22Rv1 (cell line): ENCODE measurements at regions not wholly inside any gene's neighbourhood (a gene's known extent, or its start where the extent isn't known, plus 50 kb on each side); places are given as distances from the start of the nearest gene placed in this dataset.

ENCODE experiments used
- H3K27ac ChIP-seq: fragments of 450-650 bp; 2 replicates; pipeline ENCODE4 v1.5.1; 2017
- ZFX ChIP-seq: fragments of 450-650 bp; IDR thresholded peaks from 2 replicates; pipeline ENCODE4 v1.6.1; 2017; ENCODE audit warnings: antibody characterized with exemption, borderline replicate concordance
- TF ChIP-seq, protein P1 (sequence below): fragments of 450-650 bp; IDR thresholded peaks from 2 replicates; pipeline ENCODE4 v1.5.1; 2017; ENCODE audit warnings: mild to moderate bottlenecking

DNA sequence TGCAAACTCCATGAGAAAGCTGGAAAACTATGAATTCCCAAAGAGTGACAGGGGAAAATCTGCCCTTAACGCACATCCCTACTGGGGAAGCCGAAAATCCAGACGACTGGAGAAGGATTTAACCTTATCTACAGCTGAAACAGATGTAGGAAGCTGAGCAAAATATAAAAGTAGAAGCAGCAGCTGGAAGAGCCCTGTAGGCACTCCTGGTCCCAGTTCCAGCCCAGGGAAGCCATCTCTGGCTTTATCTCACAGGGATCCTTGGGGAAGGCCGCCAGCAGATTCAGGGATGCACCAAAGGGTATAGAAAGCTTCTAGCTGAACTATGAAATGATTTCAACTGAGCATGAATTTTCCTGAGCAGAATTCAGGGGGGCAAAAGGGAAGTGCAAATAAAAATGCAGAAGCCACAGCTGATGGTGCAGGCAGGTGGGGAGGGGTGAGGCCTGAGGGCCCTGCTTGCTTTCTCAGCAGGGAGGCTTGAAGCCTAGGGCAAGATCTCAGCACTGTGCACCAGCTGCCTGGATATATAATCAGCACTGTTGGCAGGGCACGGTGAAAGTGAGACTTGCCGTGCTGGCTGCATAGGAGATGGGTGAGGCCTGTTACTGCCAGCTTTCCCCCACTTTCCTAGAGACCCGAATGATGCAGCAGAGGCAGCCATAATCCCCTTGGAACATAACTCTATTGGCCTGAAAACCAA is 2019.5 kb upstream of the NUDT12 start:
- no peak for TF ChIP-seq ZFX
- TF ChIP-seq, protein P1, sequence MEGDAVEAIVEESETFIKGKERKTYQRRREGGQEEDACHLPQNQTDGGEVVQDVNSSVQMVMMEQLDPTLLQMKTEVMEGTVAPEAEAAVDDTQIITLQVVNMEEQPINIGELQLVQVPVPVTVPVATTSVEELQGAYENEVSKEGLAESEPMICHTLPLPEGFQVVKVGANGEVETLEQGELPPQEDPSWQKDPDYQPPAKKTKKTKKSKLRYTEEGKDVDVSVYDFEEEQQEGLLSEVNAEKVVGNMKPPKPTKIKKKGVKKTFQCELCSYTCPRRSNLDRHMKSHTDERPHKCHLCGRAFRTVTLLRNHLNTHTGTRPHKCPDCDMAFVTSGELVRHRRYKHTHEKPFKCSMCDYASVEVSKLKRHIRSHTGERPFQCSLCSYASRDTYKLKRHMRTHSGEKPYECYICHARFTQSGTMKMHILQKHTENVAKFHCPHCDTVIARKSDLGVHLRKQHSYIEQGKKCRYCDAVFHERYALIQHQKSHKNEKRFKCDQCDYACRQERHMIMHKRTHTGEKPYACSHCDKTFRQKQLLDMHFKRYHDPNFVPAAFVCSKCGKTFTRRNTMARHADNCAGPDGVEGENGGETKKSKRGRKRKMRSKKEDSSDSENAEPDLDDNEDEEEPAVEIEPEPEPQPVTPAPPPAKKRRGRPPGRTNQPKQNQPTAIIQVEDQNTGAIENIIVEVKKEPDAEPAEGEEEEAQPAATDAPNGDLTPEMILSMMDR: no peak
- no peak overlapping the region for H3K27ac ChIP-seq

DNA sequence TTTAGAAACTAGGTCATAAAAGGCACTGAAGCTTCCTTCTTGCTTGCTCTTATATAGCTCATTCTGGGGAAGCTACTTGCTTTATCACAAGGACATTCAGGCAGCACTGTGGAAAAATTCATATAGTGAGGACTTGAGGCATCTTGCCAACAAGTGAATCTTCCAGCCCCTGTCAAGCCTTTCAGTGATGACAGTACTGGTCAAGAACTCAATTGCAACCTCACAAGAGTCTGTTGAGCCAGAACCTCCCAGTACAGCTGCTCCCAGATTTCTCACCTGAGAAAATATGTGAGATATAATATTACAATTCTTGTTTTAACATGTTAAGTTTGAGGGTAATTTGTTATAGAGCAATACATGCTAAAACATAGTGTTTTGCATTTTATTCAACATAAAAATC is 2011.0 kb upstream of the NUDT12 start:
- no peak overlapping the region for H3K27ac ChIP-seq
- TF ChIP-seq, protein P1: no peak
- no peak for TF ChIP-seq ZFX

DNA sequence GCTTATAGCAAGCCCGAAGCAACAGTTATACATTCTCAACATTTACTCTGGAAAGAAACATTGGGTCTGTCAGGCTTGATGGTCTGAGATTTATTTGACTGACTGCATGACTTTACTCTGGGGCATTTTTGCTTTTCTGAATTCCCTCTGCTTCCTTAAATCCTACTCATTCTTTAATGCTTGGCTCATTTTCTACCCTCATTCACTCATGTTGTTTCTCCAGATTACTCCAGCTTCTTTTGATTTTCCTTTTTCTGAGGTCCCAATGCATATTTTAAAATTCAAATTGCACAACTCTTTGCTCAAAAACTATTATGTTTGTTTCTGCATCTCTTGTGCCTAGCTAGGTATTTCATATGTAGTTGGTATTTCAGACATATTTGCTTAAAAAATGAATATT is 2002.9 kb upstream of the NUDT12 start:
- no peak for TF ChIP-seq ZFX
- TF ChIP-seq, protein P1: no peak
- H3K27ac ChIP-seq: no peak overlapping the region

DNA sequence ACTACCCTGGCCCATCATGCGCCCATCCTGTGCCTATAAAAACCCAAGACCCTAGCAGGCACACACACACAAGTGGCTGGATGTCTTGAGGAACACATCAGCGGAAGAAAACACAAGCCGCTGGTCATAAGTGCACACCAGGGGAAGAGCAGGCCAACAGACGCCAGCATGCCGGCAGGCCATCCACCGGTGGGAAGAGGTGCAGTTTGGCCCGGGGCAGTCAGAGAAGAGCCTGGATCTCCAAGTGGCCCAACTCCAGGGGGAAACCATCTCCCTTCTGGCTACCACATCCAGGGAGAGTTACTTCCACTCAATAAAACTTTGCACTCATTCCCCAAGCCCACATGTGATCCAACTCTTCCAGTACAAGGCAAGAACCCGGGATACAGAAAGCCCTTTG is 2001.3 kb upstream of the NUDT12 start:
- H3K27ac ChIP-seq: no peak overlapping the region

DNA sequence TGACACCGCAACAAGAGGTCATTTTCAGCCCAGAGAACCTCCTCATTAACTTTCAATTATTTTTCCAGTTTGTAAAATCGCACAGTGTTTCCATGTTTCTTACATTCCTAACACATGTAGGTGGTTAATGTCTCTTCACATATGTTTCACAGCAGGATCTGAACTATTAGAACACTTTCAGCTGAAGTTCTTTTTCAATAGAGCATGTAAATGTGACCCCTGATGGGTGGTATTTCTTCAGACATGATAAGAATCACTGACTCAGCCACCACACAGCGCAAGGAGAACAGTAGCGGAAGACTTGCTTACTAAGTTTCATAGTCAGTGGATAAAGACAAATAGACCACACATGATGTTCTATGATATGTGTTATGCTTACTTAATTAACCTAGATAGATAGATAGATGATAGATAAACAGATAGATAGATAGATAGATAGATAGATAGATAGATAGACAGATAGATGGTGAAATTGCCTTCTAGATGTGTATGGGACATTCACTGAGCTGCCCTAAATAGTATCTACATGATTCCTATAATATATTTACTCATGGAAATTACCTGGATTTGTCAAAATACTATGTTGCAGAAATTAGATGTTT is 1992.1 kb upstream of the NUDT12 start:
- TF ChIP-seq, protein P1: no peak
- TF ChIP-seq ZFX: no peak
- H3K27ac ChIP-seq: no peak overlapping the region

More for the DNA sequence above, 2001.3 kb upstream of the NUDT12 start:
- TF ChIP-seq, protein P1: no peak
- TF ChIP-seq ZFX: no peak

DNA sequence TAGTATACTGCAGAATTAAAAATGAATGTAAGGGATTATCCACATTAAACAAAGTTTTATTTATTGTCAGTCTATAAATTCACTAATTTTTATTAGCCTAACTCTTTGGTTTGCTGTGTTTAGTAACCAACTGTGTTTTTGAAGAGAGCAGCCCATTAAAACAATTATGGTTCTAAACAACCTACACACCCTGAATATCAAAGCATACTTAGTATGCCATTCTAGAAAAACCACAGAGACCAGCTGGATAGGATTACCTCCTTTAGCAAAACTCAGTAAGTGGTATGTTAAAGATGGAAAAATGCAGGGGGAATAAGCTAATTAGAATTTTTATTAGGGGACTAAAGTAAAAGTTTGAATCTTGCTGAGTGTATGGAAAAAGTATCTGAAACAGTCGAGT is 1981.7 kb upstream of the NUDT12 start:
- TF ChIP-seq, protein P1: no peak
- TF ChIP-seq ZFX: no peak
- H3K27ac ChIP-seq: peak overlapping the region; percentile 47

DNA sequence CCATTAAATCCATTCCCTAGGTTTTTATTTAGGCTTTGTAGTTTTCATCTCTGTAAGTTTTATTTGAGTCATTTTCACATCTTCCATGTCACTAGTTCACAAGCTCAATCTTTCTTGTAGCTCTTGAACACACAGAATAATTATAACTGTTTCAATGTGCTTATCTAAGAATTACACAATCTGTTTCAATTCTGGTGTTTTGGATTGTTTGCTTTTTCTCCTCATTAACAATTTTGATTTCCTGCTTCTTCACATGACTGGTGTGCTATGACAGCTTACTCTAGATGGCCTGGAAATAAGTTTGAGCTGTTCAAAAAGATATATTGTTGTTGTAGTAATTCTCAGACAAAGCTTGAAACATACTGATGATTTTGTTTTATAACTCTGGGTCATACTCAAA is 1974.1 kb upstream of the NUDT12 start:
- TF ChIP-seq, protein P1: no peak
- no peak for TF ChIP-seq ZFX
- no peak overlapping the region for H3K27ac ChIP-seq
